Peyer's patch (tissue), 4 donors: ENCODE measurements at regions not wholly inside any gene's neighbourhood (a gene's known extent, or its start where the extent isn't known, plus 50 kb on each side); places are given as distances from the start of the nearest gene placed in this dataset.

Source experiments
- POLR2A ChIP-seq, 2 donors: fragments of 450-650 bp; IDR thresholded peaks; one replicate each; pipeline ENCODE4 v1.5.1; 2017; ENCODE audit warnings: antibody characterized with exemption in 2 of 2, mild to moderate bottlenecking in 2 of 2, moderate library complexity in 2 of 2
- TF ChIP-seq, protein P1 (sequence below), 6 experiments: fragments of 450-650 bp in 4 of 6; fragments of 200-600 bp in 2 of 6; sonication (generic) in 1 of 6; IDR thresholded peaks; one replicate each; pipeline ENCODE4 v1.5.1; 2017 to 2019; ENCODE audit warnings: antibody characterized with exemption in 6 of 6, mild to moderate bottlenecking in 3 of 6, moderate library complexity in 1 of 6

DNA sequence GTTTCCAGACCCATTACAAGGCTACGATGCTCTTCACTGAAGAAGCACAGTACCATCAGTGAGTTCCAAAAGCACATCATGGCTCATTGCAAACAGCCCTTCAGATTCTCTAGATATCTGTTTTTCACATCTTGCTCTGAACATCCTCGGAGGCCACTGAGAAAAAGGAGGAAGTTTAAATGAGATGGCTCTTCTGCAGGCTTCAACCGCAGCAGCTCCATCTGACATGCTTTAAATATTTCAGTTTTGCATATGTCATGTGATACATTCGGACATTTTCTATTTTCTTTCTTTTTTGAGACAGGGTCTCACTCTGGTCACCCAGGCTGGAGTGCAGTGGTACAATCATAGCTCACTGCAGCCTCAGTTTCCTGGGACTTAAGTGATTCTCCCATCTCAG, 396.8 kb downstream of the NPIPA8 start:
- TF ChIP-seq, protein P1, sequence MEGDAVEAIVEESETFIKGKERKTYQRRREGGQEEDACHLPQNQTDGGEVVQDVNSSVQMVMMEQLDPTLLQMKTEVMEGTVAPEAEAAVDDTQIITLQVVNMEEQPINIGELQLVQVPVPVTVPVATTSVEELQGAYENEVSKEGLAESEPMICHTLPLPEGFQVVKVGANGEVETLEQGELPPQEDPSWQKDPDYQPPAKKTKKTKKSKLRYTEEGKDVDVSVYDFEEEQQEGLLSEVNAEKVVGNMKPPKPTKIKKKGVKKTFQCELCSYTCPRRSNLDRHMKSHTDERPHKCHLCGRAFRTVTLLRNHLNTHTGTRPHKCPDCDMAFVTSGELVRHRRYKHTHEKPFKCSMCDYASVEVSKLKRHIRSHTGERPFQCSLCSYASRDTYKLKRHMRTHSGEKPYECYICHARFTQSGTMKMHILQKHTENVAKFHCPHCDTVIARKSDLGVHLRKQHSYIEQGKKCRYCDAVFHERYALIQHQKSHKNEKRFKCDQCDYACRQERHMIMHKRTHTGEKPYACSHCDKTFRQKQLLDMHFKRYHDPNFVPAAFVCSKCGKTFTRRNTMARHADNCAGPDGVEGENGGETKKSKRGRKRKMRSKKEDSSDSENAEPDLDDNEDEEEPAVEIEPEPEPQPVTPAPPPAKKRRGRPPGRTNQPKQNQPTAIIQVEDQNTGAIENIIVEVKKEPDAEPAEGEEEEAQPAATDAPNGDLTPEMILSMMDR (IDR thresholded peaks at IDR 0.05), result no peak
- no peak for TF ChIP-seq POLR2A (IDR thresholded peaks at IDR 0.05)
